Thyroid gland (tissue), 4 donors: ENCODE measurements at regions not wholly inside any gene's neighbourhood (a gene's known extent, or its start where the extent isn't known, plus 50 kb on each side); places are given as distances from the start of the nearest gene placed in this dataset. TPM values are rescaled to one million over a fixed set of nuclear protein-coding genes. Genes with fewer than 3 reads are reported as not detected.
"Not testable (repeated sequence)": the region's sequence is repeated elsewhere in the genome, so short reads cannot be mapped to it uniquely, and the experiment has no call there.

Source experiments
- DNase-seq, 2 donors: peaks; one replicate each; pipeline ENCODE4 v3.0.0-alpha.2; 2019
- H3K27ac ChIP-seq, 3 donors: fragments of 200-600 bp; sonication (generic); 1 replicate in 2 of 3; 2 replicates in 1 of 3; pipeline ENCODE4 v1.5.1; 2016 to 2019; ENCODE audit warnings: mild to moderate bottlenecking in 1 of 3, moderate library complexity in 1 of 3
- H3K27me3 ChIP-seq: fragments of 200-600 bp; sonication (generic); one replicate; pipeline ENCODE4 v1.5.1; 2019
- H3K36me3 ChIP-seq, 2 donors: fragments of 200-600 bp; sonication (generic); one replicate each; pipeline ENCODE4 v1.5.1; 2016 to 2019
- H3K4me1 ChIP-seq, 2 donors: fragments of 200-600 bp; sonication (generic); one replicate each; pipeline ENCODE4 v1.5.1; 2017 to 2019
- H3K4me3 ChIP-seq, 3 donors: fragments of 200-600 bp; sonication (generic); replicated peaks in 1 of 3; 1 replicate in 2 of 3; 2 replicates in 1 of 3; pipeline ENCODE4 v1.5.1; 2016; ENCODE audit warnings: mild to moderate bottlenecking in 1 of 3
- H3K9me3 ChIP-seq: fragments of 200-600 bp; sonication (generic); one replicate; pipeline ENCODE4 v1.5.1; 2017
- WGBS, 2 donors: methylation state at CpG; one replicate each; pipeline ENCODE4 v1.1.5; 2017; 5-methylcytosine and 5-hydroxymethylcytosine counted together
- intact Hi-C: fragments of 100-400 bp; cut with DNase I; formaldehyde crosslinking; loops from one replicate; pipeline ENCODE4 v1.15.1; 2023
- small RNA-seq: library from RNA; depleted of rRNA; stranded (forward); fragments of <200 nt; gene quantifications from one replicate; pipeline ENCODE3, GENCODE V24; 2016

DNA sequence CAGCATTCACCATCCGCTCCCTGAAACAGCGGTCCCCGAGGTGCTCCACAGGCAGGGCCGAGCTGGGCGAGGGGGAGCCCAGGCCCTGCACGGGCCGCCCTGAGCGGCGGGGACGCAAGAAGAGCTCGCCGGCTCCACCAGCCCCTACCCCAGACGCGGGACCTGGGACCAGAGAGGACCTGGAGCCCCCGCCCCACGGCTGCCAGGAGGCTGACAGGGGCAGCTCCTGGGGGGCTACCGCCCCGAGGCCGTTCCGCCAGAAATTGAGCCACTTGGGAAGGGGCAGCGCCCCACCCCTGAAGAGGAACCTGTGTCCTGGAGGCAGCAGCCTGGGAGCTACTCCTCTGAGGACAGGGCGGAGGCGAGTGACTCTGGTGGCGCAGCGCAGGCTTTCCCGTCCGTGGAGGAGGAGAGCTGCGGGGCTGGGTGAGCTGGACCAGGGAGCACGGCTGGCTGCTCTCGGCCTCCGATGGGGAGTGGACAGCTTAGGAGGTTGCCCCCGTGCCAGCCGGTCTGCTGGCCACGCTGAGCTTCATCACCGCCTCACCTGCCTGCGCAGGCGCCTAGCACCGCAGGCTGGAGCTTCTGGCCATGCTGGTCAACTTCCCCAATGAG lies 529.1 kb upstream of the DEFB115 start:
- 90 to 92% methylated on average over 17 to 22 of the region's 38 CpGs for WGBS, 2 donors
- H3K4me3 ChIP-seq, H3K9me3 ChIP-seq, H3K4me1 ChIP-seq, DNase-seq, H3K27me3 ChIP-seq, intact Hi-C loops, H3K36me3 ChIP-seq, H3K27ac ChIP-seq: not testable (repeated sequence)

Small RNA genes in the stretch of these regions (small RNA-seq; reads per million reads assigned to genes)
- gene RF00002 (not detected), gene RF00026 (not detected)
